ENCODE measurements at regions not wholly inside any gene's neighbourhood (a gene's known extent, or its start where the extent isn't known, plus 50 kb on each side); places are given as distances from the start of the nearest gene placed in this dataset.

DNA sequence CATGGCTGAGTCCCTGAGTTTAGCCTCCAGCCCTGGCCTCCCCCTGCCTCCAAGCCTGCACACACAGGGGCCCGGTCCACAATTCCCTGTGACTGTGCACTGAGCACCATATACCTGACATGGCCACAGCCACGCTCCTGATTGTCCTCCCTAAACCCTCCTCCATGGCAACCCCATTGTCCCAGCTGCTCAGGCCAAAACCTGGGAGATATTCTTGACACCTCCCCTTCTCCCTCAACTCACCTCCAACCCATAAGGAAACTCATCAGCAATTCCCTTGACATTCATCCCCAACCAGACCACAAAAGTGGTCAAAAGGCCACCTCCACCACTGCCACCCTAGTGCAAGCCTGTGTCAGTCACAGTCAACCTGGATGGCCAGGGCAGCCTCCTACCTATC, 107.5 kb upstream of the MVB12B start:
- FAIRE-seq = no peak
- no peak for DNase-seq (ENCODE audit: low spot score)

DNA sequence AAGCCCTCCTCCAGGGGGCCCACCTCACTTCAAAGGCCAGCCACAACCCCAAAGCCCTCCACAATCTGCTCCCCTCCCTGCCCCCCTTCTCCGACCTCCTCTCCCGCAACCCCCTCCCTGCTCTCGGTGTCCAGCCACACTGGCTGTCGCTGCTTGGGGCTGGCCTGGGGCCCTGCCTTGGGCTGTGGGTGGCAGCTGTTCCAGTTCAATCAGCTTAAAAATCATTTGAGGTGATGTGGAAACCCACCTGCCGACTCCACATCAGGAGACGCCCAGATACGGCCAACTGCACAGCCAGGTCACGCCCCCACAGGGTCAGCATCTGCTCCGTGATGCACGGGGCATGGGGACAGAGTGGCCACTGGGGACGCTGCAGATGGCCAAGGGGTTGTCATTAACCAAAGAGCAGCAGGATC, 107.0 kb upstream of the MVB12B start:
- DNase-seq (ENCODE audit: low spot score) = no peak
- FAIRE-seq = no peak

DNA sequence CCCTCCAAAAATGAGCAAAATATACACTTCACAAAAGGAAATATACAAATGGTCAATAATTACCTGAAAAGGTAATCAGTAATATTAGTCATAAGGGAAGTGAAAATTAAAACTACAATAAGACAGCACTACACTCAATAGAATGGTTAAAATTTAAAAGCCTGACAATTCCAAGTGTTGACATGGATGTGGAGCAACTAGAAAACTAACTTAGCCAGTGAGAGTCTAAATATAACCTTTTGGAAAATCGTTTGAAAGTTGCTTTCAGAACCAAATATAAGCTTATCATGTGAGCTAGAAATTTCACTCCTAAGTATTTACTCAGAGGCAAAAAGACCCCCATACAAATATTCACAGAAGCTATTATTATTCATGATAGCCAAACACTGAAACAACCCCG, 105.1 kb upstream of the MVB12B start:
- DNase-seq (ENCODE audit: low spot score) (no peak), FAIRE-seq (no peak)

DNA sequence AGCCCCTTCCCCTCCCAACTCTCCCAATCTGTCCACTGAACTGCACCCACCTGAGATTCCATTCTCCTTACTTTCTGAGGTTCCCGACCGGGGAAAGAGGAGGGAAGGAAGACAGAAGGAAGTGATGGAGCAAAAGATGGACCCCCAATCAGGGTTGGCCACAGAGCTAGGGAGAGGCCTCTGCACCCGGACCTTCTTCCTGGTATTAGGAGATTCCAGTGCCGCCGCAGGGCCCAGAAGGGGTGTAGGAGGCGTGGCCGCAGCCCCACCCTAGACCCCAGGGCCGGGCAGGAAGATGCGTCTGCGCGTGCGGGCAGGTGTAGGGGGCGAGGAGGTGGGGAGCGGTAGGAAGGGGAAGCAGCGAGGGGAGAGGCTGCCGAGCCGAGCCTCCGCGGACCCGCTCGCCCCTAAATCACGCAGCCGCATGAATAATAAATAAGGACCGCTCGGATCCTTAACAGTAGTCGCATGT, 104.2 kb upstream of the MVB12B start:
- DNase-seq (ENCODE audit: low spot score) (no peak), FAIRE-seq (no peak)

DNA sequence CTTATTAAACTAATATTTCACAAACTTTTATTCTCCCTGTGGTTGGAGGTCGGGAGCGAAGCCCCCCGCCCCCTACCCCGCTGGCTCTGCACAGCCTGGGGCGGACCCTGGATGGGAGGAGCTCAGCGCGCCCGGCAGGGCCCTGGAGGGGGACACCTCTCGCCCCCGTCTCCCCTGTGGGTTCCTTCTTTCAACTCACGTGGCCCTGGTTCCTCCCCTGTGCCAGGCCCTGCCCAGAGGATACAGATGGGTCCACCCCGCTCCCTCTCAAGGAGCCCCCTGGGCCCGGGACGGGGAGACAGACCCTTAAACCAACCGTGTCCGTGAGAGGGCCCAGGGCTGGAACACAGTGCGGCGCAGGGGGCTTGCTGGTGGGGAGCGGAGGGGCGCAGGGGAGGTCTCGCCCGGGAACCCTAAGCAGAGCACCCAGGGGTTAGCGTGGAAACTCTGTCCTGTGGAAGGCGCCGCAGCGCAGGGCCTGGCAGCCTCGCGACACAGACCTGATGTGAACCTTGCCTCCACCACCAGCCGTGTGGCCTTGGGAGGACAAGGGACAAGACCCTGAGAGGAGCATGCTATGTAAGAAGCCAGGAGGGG, 103.7 kb upstream of the MVB12B start:
- DNase-seq (ENCODE audit: low spot score) = no peak
- FAIRE-seq = no peak

DNA sequence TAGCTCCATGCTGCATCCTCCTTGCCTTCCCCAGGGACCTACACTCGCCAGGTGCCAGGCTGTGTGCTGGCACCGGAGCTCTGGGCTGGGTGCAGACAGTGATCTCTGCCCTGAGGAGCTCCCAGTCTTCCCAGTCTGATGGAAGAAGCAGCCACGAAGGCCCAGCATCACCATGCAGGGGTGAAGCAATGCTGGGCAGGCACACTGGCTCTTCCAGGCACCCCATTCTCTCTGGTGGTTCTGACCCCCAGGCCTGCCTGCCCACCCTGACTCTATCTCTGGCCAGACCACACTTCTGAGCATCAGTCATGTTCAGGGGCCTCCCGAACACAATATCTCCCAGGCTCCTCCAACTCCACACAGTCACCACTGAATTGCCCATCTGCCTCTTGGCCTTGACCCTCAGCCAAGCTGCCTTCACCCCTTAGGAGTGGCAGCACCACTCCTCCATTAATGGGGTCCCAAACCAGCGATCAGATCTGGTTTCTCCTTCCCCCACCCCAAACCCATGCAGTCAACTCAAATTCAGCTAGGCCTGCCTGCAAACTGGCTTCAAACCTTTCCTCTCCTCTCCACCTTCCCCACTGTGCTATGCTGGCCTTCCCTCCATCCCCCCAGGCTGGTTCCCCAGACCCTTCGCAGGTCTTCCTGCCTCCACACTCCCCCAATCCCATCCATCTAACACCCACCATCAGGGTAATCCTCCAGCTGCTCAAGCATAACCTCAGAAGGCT, 102.7 kb upstream of the MVB12B start:
- DNase-seq (ENCODE audit: low spot score) (no peak), FAIRE-seq (no peak)

DNA sequence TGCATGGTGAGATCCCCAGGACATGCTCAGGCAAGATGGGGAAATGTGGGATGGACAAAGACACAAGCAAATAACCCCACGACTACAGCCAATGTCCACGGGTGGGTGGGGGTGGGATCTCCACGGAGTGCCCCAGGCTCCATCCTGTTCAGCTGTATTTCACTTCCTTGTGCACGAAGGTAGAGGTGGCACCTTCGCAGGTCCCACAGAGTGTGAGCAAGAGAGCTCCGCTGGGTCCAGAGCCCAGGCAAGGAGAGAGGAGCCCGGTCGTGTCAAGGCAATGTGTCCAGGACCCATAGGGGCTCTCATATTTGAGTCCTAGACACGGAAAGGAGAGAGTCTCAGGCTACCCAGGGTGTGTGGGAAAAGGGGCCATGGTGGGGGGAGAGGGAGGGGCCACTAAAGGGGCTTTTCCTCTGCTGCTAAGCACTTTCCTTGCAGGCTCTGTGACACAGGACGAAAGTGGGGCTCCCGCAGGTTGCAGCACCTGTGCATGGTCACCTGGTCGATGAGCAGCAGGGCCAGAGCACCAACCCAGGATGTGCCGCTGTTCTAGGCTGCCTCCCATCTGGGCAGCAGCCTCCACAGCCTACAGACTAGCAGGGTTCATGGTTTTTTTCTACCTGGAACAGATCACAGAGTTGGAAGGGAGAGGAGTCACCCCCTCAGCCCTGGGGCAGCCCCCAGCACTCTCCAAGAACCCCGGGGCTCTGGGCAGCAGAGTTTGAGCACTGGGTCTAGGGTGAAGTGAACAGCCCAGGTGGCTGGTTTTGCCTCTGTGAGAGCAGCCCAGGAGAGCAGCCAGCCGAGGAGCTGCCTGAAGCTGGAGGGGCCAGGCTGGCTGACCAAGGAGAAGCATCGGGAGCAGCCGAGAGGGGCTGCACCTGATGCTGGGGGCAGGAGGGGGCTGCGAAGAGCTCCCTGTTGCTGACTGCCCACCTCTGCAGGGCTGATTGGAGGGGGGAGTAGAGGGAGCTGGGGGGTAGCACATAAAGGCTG, 100.7 kb upstream of the MVB12B start:
- FAIRE-seq = no peak
- DNase-seq (ENCODE audit: low spot score) = no peak

DNA sequence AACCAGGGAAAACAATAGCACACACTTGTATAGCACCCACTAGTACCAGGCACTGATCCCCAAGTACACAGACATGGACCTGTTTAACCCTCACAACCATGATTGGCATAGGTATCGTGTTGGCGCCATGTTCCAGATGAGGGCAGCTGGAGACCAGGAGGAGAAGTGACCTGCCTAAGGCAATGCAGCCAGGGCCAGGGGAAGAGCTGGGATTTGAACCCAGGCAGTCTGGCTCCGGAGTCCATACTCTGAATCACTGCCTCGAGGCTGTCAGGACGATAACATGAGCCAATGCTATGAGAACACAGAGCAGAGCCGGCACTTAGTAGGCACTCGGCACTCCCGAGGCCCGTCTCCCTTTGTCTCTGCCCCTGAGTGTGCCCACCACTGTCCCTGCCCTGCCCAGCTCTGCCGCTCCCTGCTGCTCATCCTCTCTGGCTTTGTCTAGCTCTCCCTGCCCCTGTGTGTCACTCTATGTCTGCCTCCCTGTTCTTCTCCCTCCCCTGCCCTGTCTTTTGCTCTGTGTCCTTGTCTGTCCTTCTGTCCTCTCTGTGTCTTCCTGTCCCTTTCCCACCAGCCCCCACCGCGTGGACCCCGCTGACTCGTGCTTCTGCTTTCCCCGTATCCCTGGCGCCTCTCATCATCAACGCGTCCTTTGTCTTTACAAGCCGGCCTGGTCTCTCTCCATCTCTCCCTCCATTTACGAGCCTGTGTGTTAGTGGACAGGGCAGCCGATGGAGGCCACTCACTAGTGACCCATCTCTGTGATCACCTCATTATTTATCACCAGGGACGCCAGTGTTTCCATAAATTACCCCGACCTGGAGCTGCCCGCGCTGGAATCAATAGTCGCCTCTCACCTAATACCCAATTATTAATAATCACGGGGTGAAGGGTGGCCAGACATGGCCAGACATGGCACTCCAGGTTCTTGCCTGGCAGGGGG, 99.4 kb upstream of the MVB12B start:
- FAIRE-seq (no peak), DNase-seq (ENCODE audit: low spot score) (no peak)

DNA sequence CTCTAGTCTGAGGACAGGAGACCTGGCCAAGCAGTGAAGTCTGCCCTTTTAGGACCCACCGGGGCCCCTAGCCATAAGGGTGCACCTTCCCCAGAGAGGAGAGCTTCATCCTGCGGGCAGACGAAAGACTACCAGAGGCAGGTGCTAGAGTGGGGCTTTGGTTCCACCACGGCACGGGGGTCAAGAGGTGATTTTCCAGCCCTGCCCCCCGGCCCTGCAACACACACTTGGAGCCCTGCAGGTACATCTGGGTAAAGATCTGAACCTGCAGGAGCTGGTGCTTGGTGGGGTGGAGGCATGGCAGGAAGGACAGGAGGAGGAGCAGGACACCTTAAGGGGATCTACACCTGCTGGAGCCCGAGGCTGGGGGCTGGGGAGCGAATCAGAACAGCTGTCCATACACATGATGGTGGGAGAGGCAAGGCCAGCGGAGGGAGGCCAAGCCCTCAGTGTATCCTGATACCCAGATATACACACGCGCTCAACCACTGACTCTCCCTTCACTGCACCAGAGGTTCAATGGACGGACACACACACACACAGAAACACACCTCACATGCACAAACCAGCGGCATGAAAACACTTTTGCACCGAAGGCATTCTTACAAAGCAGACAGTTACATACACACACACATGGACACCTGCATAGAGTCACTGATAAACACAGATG, 98.4 kb upstream of the MVB12B start:
- no peak for DNase-seq (ENCODE audit: low spot score)
- no peak for FAIRE-seq

DNA sequence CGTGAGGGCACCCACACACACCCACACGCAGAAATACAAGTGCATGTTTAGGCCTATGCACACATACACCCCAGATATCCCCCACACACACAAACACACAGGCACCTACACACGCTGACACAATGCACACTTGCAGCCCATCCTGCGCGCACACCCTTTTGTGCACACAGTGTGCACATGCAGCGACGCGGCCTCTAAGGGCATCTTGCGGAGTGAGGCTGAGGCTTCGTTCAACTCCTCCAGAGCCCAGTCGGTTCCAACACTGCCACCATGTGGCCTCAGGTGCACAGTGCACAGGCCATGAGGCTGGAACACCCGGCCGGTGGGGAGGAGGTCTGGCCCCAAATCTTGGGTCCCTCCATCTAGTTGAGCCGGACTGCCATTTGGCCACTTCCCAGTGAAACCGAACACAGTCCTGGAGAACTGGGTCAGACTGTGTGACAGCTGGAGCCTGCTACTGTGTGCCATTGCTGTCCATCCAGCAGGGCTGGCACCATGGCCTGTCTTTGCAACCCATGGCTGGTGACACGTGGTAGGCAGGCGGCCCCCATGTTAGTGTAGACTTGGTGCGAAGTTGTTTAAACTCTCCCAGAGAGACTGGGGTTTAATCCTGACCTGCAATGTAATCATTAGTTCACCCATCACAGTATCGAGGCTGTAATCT, 97.7 kb upstream of the MVB12B start:
- FAIRE-seq (peak; percentile 58), DNase-seq (ENCODE audit: low spot score) (peak; percentile 77)

DNA sequence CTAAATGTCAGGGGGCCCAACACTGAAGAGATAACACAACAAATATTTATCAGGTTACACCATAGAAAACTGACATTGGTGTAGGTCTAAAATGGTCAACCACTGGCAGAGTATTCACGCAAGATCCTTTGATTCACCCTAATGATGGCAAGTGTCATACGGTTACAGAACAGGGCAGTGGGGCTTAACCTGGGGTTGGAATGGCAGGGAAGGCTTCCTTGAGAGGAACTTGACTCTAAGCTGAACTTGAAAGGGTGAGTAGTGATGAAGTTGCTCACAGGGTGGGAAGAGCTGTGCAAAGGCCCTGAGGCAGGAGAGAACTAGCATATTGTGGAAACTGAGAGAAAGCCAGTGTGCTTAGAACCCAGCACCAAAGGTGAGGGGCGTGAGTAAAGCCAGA, 97.1 kb upstream of the MVB12B start:
- DNase-seq (ENCODE audit: low spot score) (no peak), FAIRE-seq (no peak)

DNA sequence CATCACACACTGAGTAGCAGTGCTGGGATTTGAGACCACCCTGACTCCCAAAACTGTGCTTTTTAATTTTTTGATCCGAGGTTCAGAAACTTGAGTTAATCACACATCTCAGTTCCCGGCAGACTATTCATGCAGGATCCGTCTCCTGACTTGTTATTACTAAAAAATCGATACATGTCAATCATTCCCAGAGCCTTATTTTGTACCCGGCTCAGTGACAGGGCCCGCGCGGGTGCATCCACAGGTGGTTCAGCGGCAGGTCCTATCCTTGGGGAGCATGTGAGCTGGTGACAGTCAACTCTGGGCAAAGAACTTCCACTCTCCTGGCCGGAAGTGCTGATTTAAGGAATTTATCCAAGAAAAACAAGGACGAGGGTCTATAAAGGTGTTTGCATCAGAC, 95.9 kb upstream of the MVB12B start:
- no peak for DNase-seq (ENCODE audit: low spot score)
- no peak for FAIRE-seq

DNA sequence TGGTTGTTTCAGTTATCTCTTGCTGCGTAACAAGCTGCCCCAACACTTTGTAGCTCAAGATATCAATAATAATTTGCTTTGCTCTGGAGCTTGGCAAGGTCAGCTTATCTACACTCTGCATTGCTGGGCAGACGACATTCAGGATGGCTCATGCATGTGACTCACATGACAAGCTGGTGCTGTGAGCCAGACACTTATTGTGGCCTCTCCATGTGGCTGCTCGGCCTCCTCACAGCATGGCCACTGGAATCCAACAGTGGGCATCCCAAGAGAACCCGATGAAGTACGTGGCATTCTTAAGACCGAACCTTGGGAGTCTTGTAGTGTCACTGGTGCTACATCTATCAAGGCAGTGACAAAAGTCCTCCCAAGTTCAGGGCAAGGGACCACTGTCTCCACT, 94.2 kb upstream of the MVB12B start:
- FAIRE-seq = no peak
- no peak for DNase-seq (ENCODE audit: low spot score)

DNA sequence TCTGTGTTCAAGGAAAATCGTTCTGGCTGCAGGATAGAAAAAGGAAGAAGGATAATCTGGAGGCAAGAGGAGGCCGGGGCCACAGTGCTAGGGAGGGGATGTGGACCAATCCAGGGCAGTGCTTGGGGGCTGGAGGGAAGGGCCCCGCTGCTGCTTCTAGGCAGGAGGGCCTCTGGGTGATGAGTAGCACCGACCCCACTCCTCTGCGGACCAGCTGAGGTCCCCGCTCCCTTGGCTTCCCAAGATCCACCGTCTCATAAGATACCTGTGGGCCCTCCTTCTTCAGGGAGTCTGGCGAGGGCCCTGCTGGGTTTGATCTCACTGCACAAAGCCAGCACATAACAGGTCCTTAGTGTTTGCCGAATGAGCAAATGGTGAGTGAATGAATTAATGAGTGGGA, 93.5 kb upstream of the MVB12B start:
- DNase-seq (ENCODE audit: low spot score) (no peak), FAIRE-seq (no peak)

DNA sequence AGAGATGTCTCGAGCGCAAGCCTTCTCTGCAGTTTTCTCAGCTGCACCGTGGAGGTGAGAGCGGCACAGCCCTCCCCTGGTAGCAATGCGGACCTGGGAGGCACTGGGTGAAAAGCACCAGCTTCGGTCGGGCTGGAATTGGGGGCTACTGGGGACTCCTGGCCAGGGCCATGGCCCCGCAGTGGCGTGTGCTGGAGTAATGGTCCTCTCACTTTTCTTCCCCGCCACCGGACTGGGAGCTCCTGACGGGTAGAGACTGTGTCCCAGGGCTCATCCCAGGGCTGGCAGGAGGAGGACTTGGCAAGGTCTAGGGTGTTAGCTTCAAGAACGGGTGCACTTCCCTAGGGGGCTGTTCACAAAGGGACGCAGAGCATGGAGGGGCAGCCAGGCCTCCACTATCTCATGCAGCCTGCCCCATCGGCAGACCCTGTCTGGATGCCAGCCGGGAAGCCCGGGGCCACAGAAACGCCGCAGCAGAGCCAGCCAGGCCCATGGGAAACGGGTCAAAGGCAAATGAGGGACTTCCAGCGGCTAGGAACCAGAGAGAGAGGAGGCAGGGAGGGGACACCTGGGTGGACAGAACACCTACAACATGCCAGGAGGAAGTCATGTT, 92.6 kb upstream of the MVB12B start:
- DNase-seq (ENCODE audit: low spot score) = no peak
- FAIRE-seq = no peak

DNA sequence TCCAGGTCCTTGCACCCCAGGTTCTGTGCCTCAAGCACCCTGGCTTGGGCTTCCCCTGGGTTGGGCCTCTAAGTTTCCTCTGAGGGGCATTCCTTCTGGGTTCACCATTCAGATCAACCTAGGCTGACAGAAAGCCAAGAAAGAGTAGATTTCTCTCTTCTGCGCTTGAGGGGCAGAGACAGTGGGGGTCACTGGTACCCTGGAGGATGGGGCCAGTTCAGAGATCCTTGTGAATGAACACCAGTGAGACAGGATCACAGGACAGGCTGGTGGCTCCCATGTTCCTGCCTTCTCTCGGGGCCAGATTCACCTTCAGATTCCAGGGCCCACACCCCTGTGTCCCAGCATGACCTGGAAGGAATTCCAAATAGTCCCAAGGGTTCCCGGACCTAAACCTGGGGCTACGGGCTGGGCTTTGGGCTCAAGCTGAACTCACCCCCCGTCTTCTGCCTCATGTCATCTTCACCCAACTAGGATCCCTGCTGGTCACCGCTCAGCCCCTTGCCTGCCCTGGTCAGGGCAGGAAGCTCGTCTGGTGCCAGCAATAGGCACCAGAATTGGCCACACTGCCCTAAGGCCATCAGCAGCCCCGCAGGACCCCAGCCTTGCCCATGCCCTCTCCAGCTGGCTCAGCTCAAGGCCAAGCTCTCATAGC, 91.8 kb upstream of the MVB12B start:
- no peak for DNase-seq (ENCODE audit: low spot score)
- no peak for FAIRE-seq

DNA sequence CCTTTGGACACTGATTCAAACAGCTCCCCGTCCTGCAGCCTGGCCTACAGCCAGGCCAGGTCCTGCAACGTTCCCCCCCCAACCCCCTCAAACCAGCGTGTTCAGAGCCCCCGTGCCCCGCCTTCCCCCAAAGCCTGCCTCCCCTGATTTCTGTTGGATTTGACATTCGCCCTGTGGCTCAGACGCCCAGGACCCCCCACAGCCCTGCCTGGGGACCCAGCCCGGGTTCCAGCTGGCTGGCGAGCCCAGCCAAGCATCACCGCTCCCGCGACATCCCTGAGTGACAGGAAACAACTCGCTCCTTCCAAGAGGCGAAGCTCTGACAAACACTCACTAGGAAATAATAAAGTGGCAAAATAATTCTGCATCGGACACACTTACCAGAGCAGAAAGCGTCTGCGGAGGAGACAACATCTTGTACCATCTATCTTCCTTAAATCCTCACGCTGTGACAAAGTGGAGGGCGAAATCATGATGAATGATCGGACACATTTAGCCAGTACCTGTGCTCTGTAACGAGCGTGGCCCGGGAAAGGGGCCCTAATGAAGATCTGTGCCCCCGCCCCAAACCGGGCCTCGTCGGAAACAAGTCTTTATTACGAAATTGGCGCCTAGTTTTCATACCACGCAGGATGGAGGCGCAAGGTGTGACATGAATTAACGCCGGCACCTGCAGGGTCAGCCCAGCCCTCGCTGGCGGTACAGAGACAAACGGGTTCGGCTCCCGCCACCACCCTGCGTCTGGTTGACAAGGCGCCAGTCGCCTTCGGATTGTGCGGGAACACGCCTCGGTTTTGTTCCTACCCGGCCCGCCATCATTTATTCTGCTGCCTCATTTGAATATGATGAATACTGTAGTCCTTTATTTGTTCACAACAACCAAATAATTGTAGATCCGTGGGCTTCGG, 91.0 kb upstream of the MVB12B start:
- no peak for FAIRE-seq
- DNase-seq (ENCODE audit: low spot score) = no peak

DNA sequence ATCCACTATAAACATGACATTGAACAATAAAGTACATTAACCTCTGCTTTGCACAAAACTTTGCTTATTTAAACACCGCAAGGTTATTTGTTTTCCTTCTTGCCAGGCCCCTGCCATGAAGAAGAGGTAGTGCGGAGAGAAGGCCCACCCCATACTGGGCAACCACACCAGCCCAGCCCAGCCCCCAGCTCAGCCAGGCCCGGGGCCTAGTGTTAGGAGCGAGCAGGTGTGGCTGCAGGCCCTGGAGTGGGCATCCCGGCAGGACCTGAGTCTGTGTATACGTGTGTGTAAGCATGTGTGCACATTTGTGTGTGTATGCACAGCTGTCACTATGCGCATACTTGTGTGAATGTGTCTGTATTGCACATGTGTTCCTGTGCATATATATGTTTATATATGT, 90.4 kb upstream of the MVB12B start:
- FAIRE-seq (no peak), DNase-seq (ENCODE audit: low spot score) (peak; percentile 1)
